ENCODE measurements at regions not wholly inside any gene's neighbourhood (a gene's known extent, or its start where the extent isn't known, plus 50 kb on each side); places are given as distances from the start of the nearest gene placed in this dataset.
"Not testable (repeated sequence)": the region's sequence is repeated elsewhere in the genome, so short reads cannot be mapped to it uniquely, and the experiment has no call there.

GRCh38 chr2:7309582-7309981, 392.4 kb downstream of the RNF144A start:
- no peak for DNase-seq

DNA sequence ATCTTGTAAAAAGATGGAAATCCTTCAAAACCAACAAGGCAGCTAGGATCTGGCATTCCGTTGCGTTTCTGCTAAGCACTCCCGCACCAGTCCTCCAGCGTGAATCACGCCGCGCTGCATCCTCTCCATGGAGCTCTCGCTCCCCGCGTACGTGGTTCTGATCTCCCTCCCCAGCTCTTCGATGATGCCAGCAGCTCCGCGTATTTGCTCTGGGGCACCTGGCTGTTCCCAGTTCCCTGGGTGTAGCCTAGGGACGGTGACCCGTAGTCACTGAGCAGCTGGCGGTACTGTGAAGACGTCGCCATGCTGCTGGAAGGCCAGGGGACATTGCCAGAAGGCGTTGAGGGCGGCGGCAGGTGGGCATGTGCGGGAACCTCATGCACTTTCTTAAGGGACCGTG, 407.5 kb downstream of the RNF144A start:
- no peak for DNase-seq

DNA sequence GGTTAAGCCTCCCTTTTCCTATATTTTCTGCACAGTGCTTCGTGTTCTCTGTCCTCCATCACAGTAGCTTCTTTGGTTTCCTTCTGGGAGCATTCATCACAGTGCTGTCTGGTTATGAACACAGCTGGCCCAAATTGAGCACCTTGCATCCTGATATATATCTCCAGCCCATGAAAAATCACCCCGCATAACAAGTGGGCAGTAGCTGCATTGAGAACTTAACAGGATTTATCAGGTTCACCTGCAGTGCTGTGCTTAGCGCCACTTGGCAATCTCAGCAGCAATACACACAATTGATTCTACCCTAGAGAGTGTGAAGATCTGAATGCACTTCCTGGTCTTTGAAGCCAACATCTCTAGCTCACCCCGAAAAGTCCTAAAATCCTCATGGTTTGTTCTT, 408.0 kb downstream of the RNF144A start:
- no peak for DNase-seq

GRCh38 chr2:7329465-7329864, 412.3 kb downstream of the RNF144A start:
- DNase-seq = no peak

DNA sequence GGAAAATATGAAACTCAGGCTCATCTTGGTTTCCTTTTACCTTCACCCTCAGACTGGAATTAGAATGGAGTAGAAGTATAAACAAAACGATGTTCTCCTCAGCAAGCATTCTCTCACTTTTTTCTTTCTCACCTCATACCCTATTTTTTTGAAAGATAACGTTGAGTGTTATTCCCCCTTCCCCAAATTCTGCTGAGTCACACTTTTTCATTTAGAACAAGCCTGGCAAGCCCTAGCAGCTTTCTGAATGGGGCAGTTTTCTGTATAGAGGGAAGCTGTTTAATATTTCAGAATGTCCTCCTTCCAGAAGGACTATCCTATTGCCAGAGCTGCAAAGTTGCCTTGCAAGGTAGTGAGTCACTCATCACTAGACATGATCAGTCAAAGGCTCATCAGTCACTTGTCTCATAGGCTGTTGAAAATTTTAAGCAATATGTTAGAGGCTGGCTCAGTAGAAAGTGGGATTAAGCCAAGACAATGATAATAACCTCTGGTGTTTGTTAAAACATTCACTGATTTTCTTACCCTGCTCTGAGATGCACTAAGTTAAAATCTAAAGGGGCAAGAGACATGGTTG, 416.1 kb downstream of the RNF144A start:
- no peak for DNase-seq

DNA sequence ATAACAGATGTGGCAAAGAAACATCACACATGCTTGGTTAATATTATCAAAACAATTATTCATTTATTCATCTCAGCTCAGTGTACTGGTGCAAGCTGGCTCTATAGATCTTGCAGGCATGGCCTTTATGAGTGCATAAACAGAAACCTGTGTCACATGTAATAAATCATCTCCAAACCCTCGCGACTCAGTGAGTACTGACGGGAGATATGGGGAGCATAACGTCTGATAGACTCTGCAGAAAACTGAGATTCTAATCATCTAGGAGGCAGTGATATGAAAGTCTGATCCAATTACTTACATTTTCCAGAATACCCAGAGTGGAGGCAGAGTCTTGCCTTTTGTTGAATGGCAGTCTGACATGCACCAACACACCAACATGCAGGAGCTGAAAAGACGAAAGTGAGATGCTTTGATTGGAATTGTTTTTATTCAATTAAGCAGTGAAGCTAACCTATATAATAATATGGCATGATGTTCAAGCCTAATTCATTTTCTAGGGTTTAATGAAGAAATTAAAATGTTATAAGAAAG, 416.8 kb downstream of the RNF144A start:
- DNase-seq = no peak

DNA sequence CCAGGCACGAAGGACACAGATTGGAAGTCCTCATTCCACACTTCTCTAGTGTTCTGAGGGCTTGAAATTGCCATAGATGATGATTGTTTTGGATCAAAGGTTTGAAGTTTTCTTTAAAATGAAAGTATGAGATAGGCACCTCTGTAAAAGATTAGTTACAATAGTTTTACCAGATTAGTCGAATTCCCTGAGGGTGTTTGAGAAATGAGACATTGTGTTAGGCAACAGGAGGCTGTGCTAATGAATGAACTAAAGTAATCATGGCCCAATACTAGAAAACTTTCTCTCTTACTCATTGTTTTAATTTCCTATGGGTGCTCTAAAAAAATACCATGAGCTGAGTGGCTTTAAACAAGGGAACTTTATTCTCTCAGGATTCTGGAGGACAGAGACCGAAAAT, 421.7 kb downstream of the RNF144A start:
- no peak for DNase-seq

DNA sequence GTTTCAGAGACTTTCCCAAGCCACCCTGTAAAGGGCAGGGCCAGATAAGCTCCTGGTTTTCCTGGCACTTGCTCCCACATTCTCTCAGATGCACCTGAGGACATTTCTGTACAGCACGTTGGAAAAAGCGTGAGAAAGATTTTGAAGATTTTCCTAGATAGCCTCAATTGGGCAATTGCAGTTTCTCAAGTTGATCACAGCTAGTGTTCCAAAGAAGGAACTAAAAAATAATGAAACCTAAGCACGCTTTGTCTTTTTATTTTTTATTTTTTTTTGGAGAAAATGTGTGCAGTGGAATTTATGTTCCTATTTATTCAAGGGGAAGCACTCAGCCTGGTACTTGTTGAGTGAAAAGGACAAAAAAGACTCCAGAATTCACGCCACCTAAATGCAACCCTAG, 429.1 kb downstream of the RNF144A start:
- DNase-seq = no peak

DNA sequence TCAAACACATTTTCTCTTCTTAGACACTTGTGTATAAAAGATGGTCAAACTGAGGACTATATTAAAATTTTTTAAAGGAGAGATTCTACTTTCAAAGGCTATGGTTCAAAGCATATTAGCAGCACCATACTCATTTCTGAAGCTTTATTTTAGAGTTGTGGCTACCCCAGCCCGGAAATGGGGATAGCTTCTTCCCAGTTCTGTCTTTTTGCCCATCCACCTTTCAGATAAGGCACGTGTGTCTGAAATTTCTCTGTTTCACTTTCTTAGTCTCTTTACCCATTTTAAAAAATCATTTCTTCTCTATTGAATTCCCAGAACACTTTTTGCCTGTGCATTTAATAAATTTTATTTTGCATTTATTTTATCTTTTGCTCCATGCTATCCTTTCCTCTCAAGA, 431.5 kb downstream of the RNF144A start:
- no peak for DNase-seq

GRCh38 chr2:7352191-7352590, 435.0 kb downstream of the RNF144A start:
- no peak for DNase-seq

DNA sequence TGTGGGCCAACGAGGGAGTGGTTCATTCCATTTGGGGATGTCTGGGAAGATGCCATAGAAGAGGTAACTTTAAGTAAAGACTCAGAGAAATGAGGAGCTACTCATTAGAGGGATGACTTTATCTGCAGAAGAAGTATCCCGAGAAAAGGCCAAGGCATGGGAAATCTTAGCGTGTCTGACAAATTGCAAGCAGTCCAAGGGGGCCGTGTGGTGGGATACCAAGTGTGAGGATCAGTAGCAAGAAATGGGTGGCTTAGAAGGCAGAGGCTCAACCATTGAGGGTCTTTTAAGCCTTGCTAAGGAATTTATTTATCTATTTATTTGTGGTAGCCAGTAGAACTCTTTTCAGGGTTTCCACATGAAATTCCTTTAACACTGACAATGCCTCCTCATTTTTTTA, 436.4 kb downstream of the RNF144A start:
- no peak for DNase-seq

DNA sequence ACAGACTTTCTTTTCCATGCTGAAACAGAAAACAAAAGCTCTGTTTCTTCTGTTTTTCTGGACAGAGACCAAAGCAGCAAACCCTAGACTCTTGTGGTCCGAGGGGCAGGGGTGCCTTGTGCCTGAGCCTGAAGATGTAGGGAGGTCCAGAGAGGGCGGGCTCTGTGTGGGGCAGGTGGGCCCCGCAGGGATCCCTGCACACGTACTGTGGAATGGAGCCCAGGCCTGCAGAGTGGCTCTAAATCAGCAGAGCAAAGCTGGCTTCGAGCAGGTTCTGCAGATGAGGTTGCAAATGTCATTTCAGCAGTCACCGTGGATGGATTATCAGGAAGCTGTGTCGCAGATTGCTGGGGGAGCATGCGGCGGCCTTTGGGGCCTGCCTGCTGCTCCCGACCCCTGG, 438.6 kb downstream of the RNF144A start:
- DNase-seq = no peak

DNA sequence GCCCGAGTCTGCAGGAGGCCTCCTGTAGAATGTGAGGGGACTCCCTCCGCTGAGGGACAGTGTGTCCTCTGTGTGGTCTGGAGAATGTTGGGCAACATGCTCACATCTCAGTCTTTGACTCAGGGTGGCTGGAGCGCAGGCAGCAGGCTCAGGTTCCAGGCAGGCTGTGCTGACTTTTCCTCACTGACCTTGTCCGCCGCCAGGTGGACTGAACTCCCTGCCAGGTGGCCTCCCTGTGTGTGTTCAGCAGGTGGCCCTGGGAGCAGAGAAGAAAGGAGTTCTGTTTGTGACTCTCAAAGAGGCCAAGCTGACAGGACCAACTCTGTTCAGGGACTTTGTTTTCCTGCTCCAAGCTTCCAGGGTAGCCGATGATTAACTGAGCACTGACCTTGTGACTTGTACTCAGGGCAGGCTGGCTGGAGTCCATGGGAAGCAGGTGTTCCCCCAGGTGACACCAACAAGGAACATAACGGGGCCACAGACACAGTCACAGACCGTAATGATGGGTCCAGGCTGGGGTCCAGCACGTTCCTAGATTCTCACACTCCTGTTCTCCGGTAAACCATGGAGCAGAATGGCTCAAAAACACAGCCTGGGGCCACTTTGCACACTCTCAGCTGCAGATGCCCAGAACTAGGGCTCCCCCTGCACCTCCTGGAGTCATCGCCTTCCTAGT, 439.8 kb downstream of the RNF144A start:
- DNase-seq = no peak

DNA sequence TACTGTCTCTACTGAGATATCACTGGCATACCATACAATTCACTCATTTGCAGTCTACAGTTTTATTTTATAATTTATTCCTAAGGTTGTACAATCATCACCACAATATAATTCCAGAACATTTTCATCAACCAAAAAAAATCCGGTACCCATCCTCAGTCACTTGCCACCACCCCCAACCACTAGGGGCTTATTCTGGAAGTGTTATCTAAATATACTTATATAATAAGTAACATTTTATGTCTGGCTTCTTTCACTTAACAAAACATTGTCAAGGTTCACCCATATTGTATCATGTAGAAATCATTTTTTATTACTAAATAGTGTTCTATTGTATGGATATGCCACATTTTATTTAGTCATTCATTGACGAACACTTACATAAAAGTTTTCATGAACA, 440.8 kb downstream of the RNF144A start:
- DNase-seq = no peak

- DNase-seq = no peak
These were observed 441.7 kb downstream of the RNF144A start for GRCh38 chr2:7358865-7359447.

DNA sequence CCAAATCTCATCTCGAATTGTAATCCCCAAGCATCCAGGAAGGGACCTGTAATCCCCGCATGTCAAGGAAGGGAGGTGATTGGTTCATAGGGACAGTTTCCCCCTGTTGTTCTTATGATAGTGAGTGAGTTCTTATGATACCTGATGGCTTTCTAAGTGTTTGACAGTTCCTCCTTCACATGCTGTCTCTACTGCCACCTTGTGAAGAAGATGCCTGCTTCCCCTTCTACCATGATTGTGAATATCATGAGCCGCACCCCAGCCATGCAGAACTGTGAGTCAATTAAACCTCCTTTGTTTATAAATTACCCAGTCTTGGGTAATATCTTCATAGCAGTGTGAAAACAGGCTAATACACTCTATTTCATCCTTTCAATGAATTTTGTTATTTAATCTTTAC, 446.7 kb downstream of the RNF144A start:
- no peak for DNase-seq

GRCh38 chr2:7368211-7368610, 451.0 kb downstream of the RNF144A start:
- no peak for DNase-seq

DNA sequence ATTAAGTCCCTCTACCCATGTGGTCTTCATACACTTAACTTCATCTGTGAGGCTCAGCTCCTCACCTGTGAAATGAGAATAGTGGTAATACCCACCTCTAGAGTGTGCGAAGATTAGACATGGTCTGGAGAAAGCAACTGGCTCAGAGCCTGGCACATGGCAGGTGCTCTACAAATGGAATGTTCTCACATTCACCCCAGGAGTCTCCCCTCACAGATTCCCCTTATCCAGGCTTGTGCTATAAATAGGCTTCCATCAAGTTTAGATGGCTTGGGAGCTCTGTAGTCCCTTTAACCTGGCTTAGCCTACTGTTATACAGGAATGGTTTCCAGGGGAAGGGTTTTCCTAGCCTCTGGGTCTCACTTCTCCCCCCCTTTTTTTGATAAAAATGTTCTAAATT, 455.9 kb downstream of the RNF144A start:
- DNase-seq = no peak

GRCh38 chr2:7375901-7376300, 458.7 kb downstream of the RNF144A start:
- no peak for DNase-seq

- DNase-seq = peak; percentile 51
These were observed 460.8 kb downstream of the RNF144A start for GRCh38 chr2:7377916-7378569.

DNA sequence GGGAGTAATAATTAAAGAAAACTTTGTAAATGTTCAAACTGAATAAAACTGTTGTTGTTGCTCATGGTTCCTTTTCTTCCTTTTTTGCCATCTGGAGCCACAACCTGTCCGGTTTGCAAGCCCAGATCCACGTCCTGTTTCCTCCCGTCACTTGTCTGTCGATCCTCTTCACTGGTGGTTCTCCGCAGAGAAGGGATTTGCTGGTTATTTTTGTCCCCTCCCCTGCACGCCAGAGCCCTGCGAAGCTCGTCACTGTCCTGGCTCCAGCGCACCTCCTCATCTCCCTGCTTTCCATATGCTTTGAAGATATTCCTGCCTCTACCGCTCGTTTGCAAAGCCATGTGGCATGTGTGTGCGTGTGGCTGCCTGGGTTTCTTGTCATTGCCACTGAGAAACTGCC, 461.4 kb downstream of the RNF144A start:
- no peak for DNase-seq

DNA sequence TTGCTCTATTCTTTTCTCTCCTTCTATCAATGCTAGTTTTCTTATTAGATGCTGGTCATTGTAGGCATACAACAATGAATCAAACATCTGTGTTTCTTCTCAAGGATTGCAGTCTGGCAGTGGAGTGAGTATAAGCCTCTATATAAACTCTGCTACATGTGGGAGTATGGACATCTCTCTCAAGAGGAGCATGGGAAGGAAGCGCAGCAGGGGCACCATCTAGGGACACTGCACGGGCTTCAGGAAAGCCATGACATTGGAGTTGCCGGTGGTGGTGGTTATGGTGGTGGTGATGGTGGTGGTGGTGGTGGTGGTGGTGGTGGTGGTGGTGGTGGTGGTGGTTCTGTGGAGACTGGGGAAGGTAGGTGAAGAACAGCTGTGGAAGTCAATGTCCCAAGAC, 462.6 kb downstream of the RNF144A start:
- no peak for DNase-seq

DNA sequence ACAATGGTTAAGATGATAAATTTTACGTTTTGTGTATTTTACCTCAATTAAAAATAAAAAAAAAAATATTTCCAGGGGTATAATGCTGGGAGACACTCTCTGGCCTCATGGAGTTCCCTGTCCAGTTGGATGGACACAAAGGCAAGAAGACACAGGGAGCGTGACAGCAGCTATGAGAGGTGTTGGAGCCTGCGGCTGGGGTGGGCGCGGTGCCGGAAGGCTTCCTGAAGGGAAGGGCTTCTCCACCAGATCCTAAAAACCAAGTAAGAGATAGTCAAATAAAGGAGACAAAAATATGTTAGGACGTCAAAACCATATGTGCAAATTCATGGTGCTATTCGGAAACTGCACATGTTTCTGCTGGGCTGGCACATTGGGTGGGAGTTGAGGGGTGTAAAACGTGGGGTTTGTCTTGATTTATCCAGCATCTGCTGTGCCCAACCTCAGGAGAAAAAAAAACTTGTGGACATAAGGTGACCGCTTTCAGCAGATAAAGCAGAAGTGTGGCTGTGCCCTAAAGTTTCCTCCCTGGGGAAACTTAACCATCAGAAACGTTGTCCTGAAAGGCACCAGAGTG, 467.6 kb downstream of the RNF144A start:
- no peak for DNase-seq

DNA sequence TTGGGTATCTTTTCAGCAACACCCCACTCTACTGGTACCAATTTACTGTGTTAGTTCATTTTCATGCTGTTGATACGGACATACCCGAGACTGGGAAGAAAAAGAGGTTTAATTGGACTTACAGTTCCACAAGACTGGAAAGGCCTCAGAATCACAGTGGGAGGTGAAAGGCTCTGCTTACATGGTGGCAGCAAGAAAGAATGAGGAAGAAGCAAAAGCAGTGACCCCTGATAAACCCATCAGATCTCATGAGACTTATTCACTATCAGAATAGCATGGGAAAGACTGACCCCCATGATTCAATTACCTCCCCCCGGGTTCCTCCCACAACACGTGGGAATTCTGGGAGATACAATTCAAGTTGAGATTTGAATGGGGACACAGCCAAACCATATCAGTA, 473.1 kb downstream of the RNF144A start:
- not testable (repeated sequence) for DNase-seq
